ENCODE measurements at regions not wholly inside any gene's neighbourhood (a gene's known extent, or its start where the extent isn't known, plus 50 kb on each side); places are given as distances from the start of the nearest gene placed in this dataset.
"Not testable (repeated sequence)": the region's sequence is repeated elsewhere in the genome, so short reads cannot be mapped to it uniquely, and the experiment has no call there.

GRCh38 chr12:95368931-95369330 is 105.0 kb upstream of the METAP2 start (continued):
- TF ChIP-seq EMX1 (CRISPR knock-in tag; IDR thresholded peaks at IDR 0.05) = no peak
- no peak for TF ChIP-seq IRF1 (CRISPR knock-in tag; IDR thresholded peaks at IDR 0.05)
- no peak for TF ChIP-seq OVOL2 (CRISPR knock-in tag; IDR thresholded peaks at IDR 0.05; ENCODE audit: borderline replicate concordance)
- TF ChIP-seq ATF2 (CRISPR knock-in tag; IDR thresholded peaks at IDR 0.05; ENCODE audit: borderline replicate concordance, low read depth) = no peak
- TF ChIP-seq E2F4 (CRISPR knock-in tag; IDR thresholded peaks at IDR 0.05; ENCODE audit: borderline replicate concordance, low read depth) = no peak
- TF ChIP-seq ATF6 (CRISPR knock-in tag; IDR thresholded peaks at IDR 0.05) = no peak
- TF ChIP-seq ZNF416 (CRISPR knock-in tag; IDR thresholded peaks at IDR 0.05) = no peak
- no peak for TF ChIP-seq HMGXB4 (CRISPR knock-in tag; IDR thresholded peaks at IDR 0.05)
- no peak for TF ChIP-seq ZBTB43 (CRISPR knock-in tag; IDR thresholded peaks at IDR 0.05)
- no peak for TF ChIP-seq CREB1 (CRISPR knock-in tag; IDR thresholded peaks at IDR 0.05)
- TF ChIP-seq ZSCAN18 (CRISPR knock-in tag; IDR thresholded peaks at IDR 0.05) = no peak

- no peaks in the 10 kb centered on the region; the same call in 1 of the 2 replicates for H3K27me3 Mint-ChIP-seq (ENCODE audit: low read depth)
- H3K27ac Mint-ChIP-seq = no peak overlapping the region
- H3K36me3 Mint-ChIP-seq = no peaks in the 10 kb centered on the region
- TF ChIP-seq MYBL2 (CRISPR knock-in tag; IDR thresholded peaks at IDR 0.05) = no peak
- no peak for TF ChIP-seq ZNF423 (CRISPR knock-in tag; IDR thresholded peaks at IDR 0.05)
- no peak for TF ChIP-seq ZNF416 (CRISPR knock-in tag; IDR thresholded peaks at IDR 0.05)
- no peak for TF ChIP-seq GABPB1 (CRISPR knock-in tag; IDR thresholded peaks at IDR 0.05)
- no peak for TF ChIP-seq ZBTB21 (CRISPR knock-in tag; IDR thresholded peaks at IDR 0.05; ENCODE audit: borderline replicate concordance)
- no peak for TF ChIP-seq RELA (CRISPR knock-in tag; IDR thresholded peaks at IDR 0.05; ENCODE audit: borderline replicate concordance)
- no peak for TF ChIP-seq ETV6 (CRISPR knock-in tag; IDR thresholded peaks at IDR 0.05)
- no peak for ATAC-seq
- H3K4me3 Mint-ChIP-seq = no peak overlapping the region
- H3K9me3 Mint-ChIP-seq = no peaks in the 10 kb centered on the region
- POLR2A ChIA-PET = interaction anchor here (0.6 kb wide), 1 partner anchor 239 kb away, joined by 4 read pairs; no protein-coding TSS in a partner anchor
- H3K4me1 Mint-ChIP-seq = no peaks in the 10 kb centered on the region
- CTCF ChIA-PET = no interaction called here
- DNase-seq (ENCODE audit: low spot score) = no peak
Observed at GRCh38 chr12:95371571-95371970, 102.4 kb upstream of the METAP2 start.

GRCh38 chr12:95379481-95379880 is 94.5 kb upstream of the METAP2 start:
- H3K4me3 Mint-ChIP-seq; H3K36me3 Mint-ChIP-seq; H3K4me1 Mint-ChIP-seq; H3K9me3 Mint-ChIP-seq; DNase-seq (ENCODE audit: low spot score); CTCF ChIA-PET; H3K27me3 Mint-ChIP-seq (ENCODE audit: low read depth); ATAC-seq; H3K27ac Mint-ChIP-seq; POLR2A ChIA-PET: not testable (repeated sequence)

- DNase-seq (ENCODE audit: low spot score) = not testable (repeated sequence)
Observed at GRCh38 chr12:95380334-95380733, 93.6 kb upstream of the METAP2 start.

More at GRCh38 chr12:95380334-95380733, 93.6 kb upstream of the METAP2 start:
- POLR2A ChIA-PET; H3K4me3 Mint-ChIP-seq; H3K36me3 Mint-ChIP-seq; H3K4me1 Mint-ChIP-seq; H3K9me3 Mint-ChIP-seq; ATAC-seq; H3K27me3 Mint-ChIP-seq (ENCODE audit: low read depth): not testable (repeated sequence)
- CTCF ChIA-PET = interaction anchor here (0.5 kb wide), 1 partner anchor 128 kb away, joined by 5 read pairs; no protein-coding TSS in a partner anchor
- H3K27ac Mint-ChIP-seq = peak overlapping the region; percentile 9; the same call in 1 of the 2 replicates

Measured in WTC11 (cell line).